DND-41 (cell line): ENCODE measurements at regions not wholly inside any gene's neighbourhood (a gene's known extent, or its start where the extent isn't known, plus 50 kb on each side); places are given as distances from the start of the nearest gene placed in this dataset.

Experiments
- CTCF ChIP-seq: IDR thresholded peaks from 2 replicates; pipeline ENCODE4 v1.5.1; 2012; ENCODE audit warnings: borderline replicate concordance, low read length, moderate library complexity, mild to moderate bottlenecking; ENCODE audit not compliant: poor library complexity, severe bottlenecking; ENCODE audit errors: extremely low read depth
- EZH2 ChIP-seq: IDR thresholded peaks from 3 replicates; pipeline ENCODE4 v1.6.1; 2012; ENCODE audit warnings: borderline replicate concordance, low read depth, mild to moderate bottlenecking, moderate library complexity, low read length, inconsistent platforms; ENCODE audit not compliant: severe bottlenecking

GRCh38 chr6:155580904-155581303 is 125.3 kb upstream of the NOX3 start:
- no peak for TF ChIP-seq CTCF
- TF ChIP-seq EZH2: no peak
